HEK293 (cell line): ENCODE measurements at regions not wholly inside any gene's neighbourhood (a gene's known extent, or its start where the extent isn't known, plus 50 kb on each side); places are given as distances from the start of the nearest gene placed in this dataset.

Experiments used
- CTCF ChIA-PET: fragments of 350-600 bp; formaldehyde crosslinking; extraction: SDS; loops from one replicate; lab custom pipeline; 2021; ENCODE audit warnings: antibody characterized with exemption; lab: Yijun Ruan, JAX
- POLR2A ChIA-PET: fragments of 300-600 bp; formaldehyde crosslinking; extraction: SDS; loops from one replicate; lab custom pipeline; 2020; ENCODE audit warnings: antibody characterized with exemption, inconsistent platforms; lab: Yijun Ruan, JAX
- H3K27ac ChIP-seq: fragments of 200-500 bp; sonication (Bioruptor generic); 2 replicates; pipeline ENCODE4 v1.5.1; 2014; ENCODE audit warnings: low read depth, low read length, control low read depth, inconsistent platforms; ENCODE audit errors: extremely low read depth
- H3K36me3 ChIP-seq, 2 experiments: fragments of 200-500 bp in 1 of 2; sonication (Bioruptor generic) in 1 of 2; 1 replicate in 1 of 2; 2 replicates in 1 of 2; pipeline ENCODE4 v1.5.1; 2014 to 2017; ENCODE audit warnings: inconsistent platforms in 2 of 2, low read length in 2 of 2; ENCODE audit not compliant: control insufficient read depth in 2 of 2, insufficient read depth in 1 of 2
- H3K4me1 ChIP-seq: fragments of 200-500 bp; sonication (Bioruptor generic); 2 replicates; pipeline ENCODE4 v1.5.1; 2014; ENCODE audit warnings: mild to moderate bottlenecking, low read length, inconsistent platforms; ENCODE audit not compliant: control insufficient read depth, insufficient read depth
- H3K4me3 ChIP-seq: 2 replicates; pipeline ENCODE4 v1.5.1; 2011; ENCODE audit warnings: low read depth, mild to moderate bottlenecking, control low read depth, low read length, moderate library complexity
- H3K9me3 ChIP-seq: fragments of 200-500 bp; sonication (Bioruptor generic); 2 replicates; pipeline ENCODE4 v1.5.1; 2014; ENCODE audit warnings: low read depth, low read length, inconsistent platforms; ENCODE audit not compliant: control insufficient read depth, insufficient read depth
- BCL6B ChIP-seq: fragments of 450-650 bp; formaldehyde crosslinking; IDR thresholded peaks from 2 replicates; pipeline ENCODE4 v1.5.1; 2017; ENCODE audit warnings: missing biosample characterization, missing genetic modification characterization
- EGR2 ChIP-seq: fragments of 450-650 bp; formaldehyde crosslinking; IDR thresholded peaks from 2 replicates; pipeline ENCODE4 v1.5.1; 2016; ENCODE audit warnings: low read depth, missing biosample characterization, missing genetic modification characterization
- IKZF3 ChIP-seq: fragments of 450-650 bp; IDR thresholded peaks from 2 replicates; pipeline ENCODE4 v1.5.0; 2018; ENCODE audit warnings: missing biosample characterization, mild to moderate bottlenecking, missing genetic modification characterization, moderate library complexity
- PATZ1 ChIP-seq: fragments of 450-650 bp; formaldehyde crosslinking; IDR thresholded peaks from 2 replicates; pipeline ENCODE4 v1.5.1; 2016; ENCODE audit warnings: missing biosample characterization, missing genetic modification characterization
- SALL2 ChIP-seq: fragments of 450-650 bp; formaldehyde crosslinking; IDR thresholded peaks from 2 replicates; pipeline ENCODE4 v1.5.0; 2017; ENCODE audit warnings: missing biosample characterization, mild to moderate bottlenecking, missing genetic modification characterization, borderline replicate concordance
- ZIC2 ChIP-seq: fragments of 450-650 bp; formaldehyde crosslinking; IDR thresholded peaks from 2 replicates; pipeline ENCODE4 v1.5.1; 2016; ENCODE audit warnings: missing biosample characterization, missing genetic modification characterization
- ZNF121 ChIP-seq: fragments of 450-650 bp; formaldehyde crosslinking; IDR thresholded peaks from 2 replicates; pipeline ENCODE4 v1.5.1; 2016; ENCODE audit warnings: missing biosample characterization, missing genetic modification characterization
- ZNF133 ChIP-seq: fragments of 450-650 bp; formaldehyde crosslinking; IDR thresholded peaks from 2 replicates; pipeline ENCODE4 v1.5.1; 2016; ENCODE audit warnings: missing biosample characterization, missing genetic modification characterization
- ZNF184 ChIP-seq: fragments of 450-650 bp; IDR thresholded peaks from 2 replicates; pipeline ENCODE4 v1.5.1; 2018; ENCODE audit warnings: missing biosample characterization, mild to moderate bottlenecking, missing genetic modification characterization
- ZNF221 ChIP-seq: fragments of 450-650 bp; formaldehyde crosslinking; IDR thresholded peaks from 2 replicates; pipeline ENCODE4 v1.5.1; 2017; ENCODE audit warnings: missing biosample characterization, missing genetic modification characterization, borderline replicate concordance
- ZNF248 ChIP-seq: fragments of 450-650 bp; formaldehyde crosslinking; IDR thresholded peaks from 2 replicates; pipeline ENCODE4 v1.5.1; 2017; ENCODE audit warnings: missing biosample characterization, missing genetic modification characterization
- ZNF292 ChIP-seq: fragments of 450-650 bp; formaldehyde crosslinking; IDR thresholded peaks from 2 replicates; pipeline ENCODE4 v1.5.1; 2016; ENCODE audit warnings: low read depth, missing biosample characterization, missing genetic modification characterization, borderline replicate concordance
- ZNF311 ChIP-seq: fragments of 450-650 bp; formaldehyde crosslinking; IDR thresholded peaks from 2 replicates; pipeline ENCODE4 v1.5.1; 2017; ENCODE audit warnings: missing biosample characterization, missing genetic modification characterization, borderline replicate concordance
- ZNF423 ChIP-seq: fragments of 450-650 bp; formaldehyde crosslinking; IDR thresholded peaks from 2 replicates; pipeline ENCODE4 v1.5.1; 2016; ENCODE audit warnings: missing biosample characterization, missing genetic modification characterization
- ZNF433 ChIP-seq: fragments of 450-650 bp; formaldehyde crosslinking; IDR thresholded peaks from 2 replicates; pipeline ENCODE4 v1.5.1; 2016; ENCODE audit warnings: missing biosample characterization, missing genetic modification characterization, low read depth
- ZNF514 ChIP-seq: fragments of 450-650 bp; formaldehyde crosslinking; IDR thresholded peaks from 2 replicates; pipeline ENCODE4 v1.5.1; 2016; ENCODE audit warnings: missing biosample characterization, missing genetic modification characterization
- ZNF548 ChIP-seq: fragments of 450-650 bp; formaldehyde crosslinking; IDR thresholded peaks from 2 replicates; pipeline ENCODE4 v1.5.1; 2016; ENCODE audit warnings: missing biosample characterization, missing genetic modification characterization
- ZNF623 ChIP-seq: fragments of 450-650 bp; formaldehyde crosslinking; IDR thresholded peaks from 2 replicates; pipeline ENCODE4 v1.5.1; 2016; ENCODE audit warnings: missing biosample characterization, missing genetic modification characterization
- ZNF629 ChIP-seq: fragments of 450-650 bp; formaldehyde crosslinking; IDR thresholded peaks from 2 replicates; pipeline ENCODE4 v1.5.1; 2017; ENCODE audit warnings: missing biosample characterization, missing genetic modification characterization
- TF ChIP-seq, protein P1 (sequence below): fragments of 450-650 bp; formaldehyde crosslinking; IDR thresholded peaks from 2 replicates; pipeline ENCODE4 v1.5.1; 2016; ENCODE audit warnings: missing biosample characterization, missing genetic modification characterization, borderline replicate concordance
- TF ChIP-seq, protein P2 (sequence below): fragments of 450-650 bp; formaldehyde crosslinking; IDR thresholded peaks from 2 replicates; pipeline ENCODE4 v1.5.0; 2017; ENCODE audit warnings: missing biosample characterization, missing genetic modification characterization, borderline replicate concordance

GRCh38 chr17:56676810-56677209 is 83.3 kb downstream of the NOG start:
- ChIA-PET CTCF (interaction anchor here (0.6 to 10.7 kb wide), 12 partner anchors 9 to 1030 kb away, joined by 3 to 103 read pairs (median 4); no protein-coding TSS in a partner anchor), POLR2A (interaction anchor here (0.6 kb wide), 1 partner anchor 84 kb away, joined by 7 read pairs; the partner anchor contains the start of gene NOG)
- Histone ChIP-seq H3K36me3 (no peaks in the 10 kb centered on the region), H3K27ac (no peak overlapping the region), H3K9me3 (no peaks in the 10 kb centered on the region), H3K4me1 (no peaks in the 10 kb centered on the region), H3K4me3 (no peak overlapping the region)
- TF ChIP-seq ZNF423 (tag by site-specific recombination): no peak
- TF ChIP-seq ZNF292 (tag by site-specific recombination): no peak
- TF ChIP-seq PATZ1 (tag by site-specific recombination): no peak
- no peak for TF ChIP-seq EGR2
- TF ChIP-seq SALL2 (tag by site-specific recombination): no peak
- no peak for TF ChIP-seq ZNF184
- TF ChIP-seq ZNF133 (tag by site-specific recombination): no peak
- TF ChIP-seq ZNF221 (tag by site-specific recombination): no peak
- no peak for TF ChIP-seq ZNF433 (tag by site-specific recombination)
- TF ChIP-seq ZNF514: no peak
- TF ChIP-seq, protein P1, sequence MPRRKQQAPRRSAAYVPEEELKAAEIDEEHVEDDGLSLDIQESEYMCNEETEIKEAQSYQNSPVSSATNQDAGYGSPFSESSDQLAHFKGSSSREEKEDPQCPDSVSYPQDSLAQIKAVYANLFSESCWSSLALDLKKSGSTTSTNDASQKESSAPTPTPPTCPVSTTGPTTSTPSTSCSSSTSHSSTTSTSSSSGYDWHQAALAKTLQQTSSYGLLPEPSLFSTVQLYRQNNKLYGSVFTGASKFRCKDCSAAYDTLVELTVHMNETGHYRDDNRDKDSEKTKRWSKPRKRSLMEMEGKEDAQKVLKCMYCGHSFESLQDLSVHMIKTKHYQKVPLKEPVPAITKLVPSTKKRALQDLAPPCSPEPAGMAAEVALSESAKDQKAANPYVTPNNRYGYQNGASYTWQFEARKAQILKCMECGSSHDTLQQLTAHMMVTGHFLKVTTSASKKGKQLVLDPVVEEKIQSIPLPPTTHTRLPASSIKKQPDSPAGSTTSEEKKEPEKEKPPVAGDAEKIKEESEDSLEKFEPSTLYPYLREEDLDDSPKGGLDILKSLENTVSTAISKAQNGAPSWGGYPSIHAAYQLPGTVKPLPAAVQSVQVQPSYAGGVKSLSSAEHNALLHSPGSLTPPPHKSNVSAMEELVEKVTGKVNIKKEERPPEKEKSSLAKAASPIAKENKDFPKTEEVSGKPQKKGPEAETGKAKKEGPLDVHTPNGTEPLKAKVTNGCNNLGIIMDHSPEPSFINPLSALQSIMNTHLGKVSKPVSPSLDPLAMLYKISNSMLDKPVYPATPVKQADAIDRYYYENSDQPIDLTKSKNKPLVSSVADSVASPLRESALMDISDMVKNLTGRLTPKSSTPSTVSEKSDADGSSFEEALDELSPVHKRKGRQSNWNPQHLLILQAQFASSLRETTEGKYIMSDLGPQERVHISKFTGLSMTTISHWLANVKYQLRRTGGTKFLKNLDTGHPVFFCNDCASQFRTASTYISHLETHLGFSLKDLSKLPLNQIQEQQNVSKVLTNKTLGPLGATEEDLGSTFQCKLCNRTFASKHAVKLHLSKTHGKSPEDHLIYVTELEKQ (tag by site-specific recombination): no peak
- TF ChIP-seq, protein P2, sequence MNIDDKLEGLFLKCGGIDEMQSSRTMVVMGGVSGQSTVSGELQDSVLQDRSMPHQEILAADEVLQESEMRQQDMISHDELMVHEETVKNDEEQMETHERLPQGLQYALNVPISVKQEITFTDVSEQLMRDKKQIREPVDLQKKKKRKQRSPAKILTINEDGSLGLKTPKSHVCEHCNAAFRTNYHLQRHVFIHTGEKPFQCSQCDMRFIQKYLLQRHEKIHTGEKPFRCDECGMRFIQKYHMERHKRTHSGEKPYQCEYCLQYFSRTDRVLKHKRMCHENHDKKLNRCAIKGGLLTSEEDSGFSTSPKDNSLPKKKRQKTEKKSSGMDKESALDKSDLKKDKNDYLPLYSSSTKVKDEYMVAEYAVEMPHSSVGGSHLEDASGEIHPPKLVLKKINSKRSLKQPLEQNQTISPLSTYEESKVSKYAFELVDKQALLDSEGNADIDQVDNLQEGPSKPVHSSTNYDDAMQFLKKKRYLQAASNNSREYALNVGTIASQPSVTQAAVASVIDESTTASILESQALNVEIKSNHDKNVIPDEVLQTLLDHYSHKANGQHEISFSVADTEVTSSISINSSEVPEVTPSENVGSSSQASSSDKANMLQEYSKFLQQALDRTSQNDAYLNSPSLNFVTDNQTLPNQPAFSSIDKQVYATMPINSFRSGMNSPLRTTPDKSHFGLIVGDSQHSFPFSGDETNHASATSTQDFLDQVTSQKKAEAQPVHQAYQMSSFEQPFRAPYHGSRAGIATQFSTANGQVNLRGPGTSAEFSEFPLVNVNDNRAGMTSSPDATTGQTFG (tag by site-specific recombination): no peak
- no peak for TF ChIP-seq IKZF3 (tag by site-specific recombination)
- no peak for TF ChIP-seq ZNF623

GRCh38 chr17:56678249-56679114 is 85.0 kb downstream of the NOG start:
- H3K9me3 ChIP-seq: no peaks in the 10 kb centered on the region
- POLR2A ChIA-PET: interaction anchor here (0.6 to 0.8 kb wide), 2 partner anchors 85 to 96 kb away, joined by 3 read pairs; partner anchors contain the start of gene NOG
- CTCF ChIA-PET: interaction anchor here (0.6 to 10.7 kb wide), 12 partner anchors 16 to 179 kb away, joined by 3 to 103 read pairs (median 4); partner anchors contain the start of gene NOG
- H3K27ac ChIP-seq: no peak overlapping the region
- no peaks in the 10 kb centered on the region for H3K36me3 ChIP-seq
- H3K4me3 ChIP-seq: no peak overlapping the region
- no peaks in the 10 kb centered on the region for H3K4me1 ChIP-seq
- TF ChIP-seq BCL6B (no peak), ZIC2 (no peak), ZNF548 (no peak), ZNF311 (tag by site-specific recombination) (no peak), SALL2 (tag by site-specific recombination) (no peak), ZNF629 (tag by site-specific recombination) (no peak), ZNF248 (no peak), ZNF121 (tag by site-specific recombination) (no peak)
- TF ChIP-seq, all 188 proteins: peak for 0
